HEK293T (cell line): ENCODE measurements at regions not wholly inside any gene's neighbourhood (a gene's known extent, or its start where the extent isn't known, plus 50 kb on each side); places are given as distances from the start of the nearest gene placed in this dataset.

ENCODE experiments used
- CTCF ChIA-PET: fragments of 350-600 bp; formaldehyde crosslinking; extraction: SDS; loops from one replicate; lab custom pipeline; 2021; ENCODE audit warnings: antibody characterized with exemption, inconsistent platforms; lab: Yijun Ruan, JAX
- POLR2A ChIA-PET: fragments of 350-600 bp; formaldehyde crosslinking; extraction: SDS; loops from one replicate; lab custom pipeline; 2020; ENCODE audit warnings: antibody characterized with exemption, inconsistent platforms; lab: Yijun Ruan, JAX
- DNase-seq: peaks from one replicate; pipeline ENCODE4 v3.0.0; 2012; ENCODE audit warnings: mixed read lengths; ENCODE audit errors: extremely low spot score
- ARNT ChIP-seq: fragments of 450-650 bp; IDR thresholded peaks from 2 replicates; pipeline ENCODE4 v1.6.1; 2017; ENCODE audit warnings: mild to moderate bottlenecking
- BHLHE40 ChIP-seq: fragments of 450-650 bp; IDR thresholded peaks from 2 replicates; pipeline ENCODE4 v1.6.1; 2016; ENCODE audit warnings: mild to moderate bottlenecking, moderate library complexity, borderline replicate concordance
- CTBP1 ChIP-seq: fragments of 450-650 bp; IDR thresholded peaks from 2 replicates; pipeline ENCODE4 v1.6.1; 2016; ENCODE audit warnings: borderline replicate concordance
- ELF4 ChIP-seq: fragments of 450-650 bp; IDR thresholded peaks from 2 replicates; pipeline ENCODE4 v1.6.1; 2017; ENCODE audit warnings: antibody characterized with exemption
- FOXA1 ChIP-seq: fragments of 450-650 bp; IDR thresholded peaks from 2 replicates; pipeline ENCODE4 v1.6.1; 2016; ENCODE audit warnings: mild to moderate bottlenecking
- FOXK2 ChIP-seq: fragments of 450-650 bp; IDR thresholded peaks from 2 replicates; pipeline ENCODE4 v1.6.1; 2016; ENCODE audit warnings: mild to moderate bottlenecking
- FOXM1 ChIP-seq: fragments of 450-650 bp; IDR thresholded peaks from 2 replicates; pipeline ENCODE4 v1.6.1; 2017; ENCODE audit warnings: mild to moderate bottlenecking, borderline replicate concordance
- HDGF ChIP-seq: fragments of 450-650 bp; IDR thresholded peaks from 2 replicates; pipeline ENCODE4 v1.6.1; 2017; ENCODE audit warnings: antibody characterized with exemption, borderline replicate concordance
- L3MBTL2 ChIP-seq: fragments of 450-650 bp; conservative IDR thresholded peaks from 2 replicates; pipeline ENCODE4 v1.6.1; 2016; ENCODE audit warnings: mild to moderate bottlenecking
- LEF1 ChIP-seq: fragments of 450-650 bp; IDR thresholded peaks from 2 replicates; pipeline ENCODE4 v1.6.1; 2017; ENCODE audit warnings: mild to moderate bottlenecking, borderline replicate concordance
- NFRKB ChIP-seq: fragments of 450-650 bp; IDR thresholded peaks from 2 replicates; pipeline ENCODE4 v1.6.1; 2016; ENCODE audit warnings: mild to moderate bottlenecking, moderate library complexity
- PKNOX1 ChIP-seq: fragments of 450-650 bp; IDR thresholded peaks from 2 replicates; pipeline ENCODE4 v1.6.1; 2016
- SP1 ChIP-seq: fragments of 450-650 bp; IDR thresholded peaks from 2 replicates; pipeline ENCODE4 v1.6.1; 2017
- SUZ12 ChIP-seq: fragments of 450-650 bp; IDR thresholded peaks from 2 replicates; pipeline ENCODE4 v1.6.1; 2016; ENCODE audit warnings: mild to moderate bottlenecking
- TARDBP ChIP-seq: fragments of 450-650 bp; IDR thresholded peaks from 2 replicates; pipeline ENCODE4 v1.6.1; 2016
- ZNF384 ChIP-seq: fragments of 450-650 bp; IDR thresholded peaks from 2 replicates; pipeline ENCODE4 v1.6.1; 2016

- TF ChIP-seq FOXM1: no peak
- TF ChIP-seq FOXA1: no peak
- no peak for TF ChIP-seq TARDBP
- TF ChIP-seq ZNF384: no peak
- TF ChIP-seq FOXK2: no peak
- TF ChIP-seq ARNT: no peak
- no peak for TF ChIP-seq ELF4
- TF ChIP-seq LEF1: no peak
- TF ChIP-seq PKNOX1: no peak
- no peak for TF ChIP-seq NFRKB
- TF ChIP-seq BHLHE40: no peak
- ChIA-PET POLR2A (no interaction called here), CTCF (no interaction called here)
- no peak for DNase-seq
Observed at GRCh38 chr14:101120641-101121507, 217.4 kb upstream of the RTL1 start.

GRCh38 chr14:101121508-101122139 lies 218.1 kb upstream of the RTL1 start:
- TF ChIP-seq CTBP1: no peak
- no peak for TF ChIP-seq BHLHE40
- TF ChIP-seq L3MBTL2: no peak
- no peak for TF ChIP-seq FOXA1
- TF ChIP-seq LEF1: no peak
- no peak for TF ChIP-seq ELF4
- no peak for TF ChIP-seq ARNT
- no peak for TF ChIP-seq FOXK2
- TF ChIP-seq TARDBP: no peak
- TF ChIP-seq FOXM1: no peak
- TF ChIP-seq ZNF384: no peak
- no peak for TF ChIP-seq NFRKB
- no peak for TF ChIP-seq SUZ12
- TF ChIP-seq PKNOX1: no peak
- TF ChIP-seq HDGF: no peak
- TF ChIP-seq SP1: no peak
- ChIA-PET CTCF (no interaction called here), POLR2A (no interaction called here)
- DNase-seq: no peak

GRCh38 chr14:101122237-101123141 lies 219.0 kb upstream of the RTL1 start:
- DNase-seq: no peak
- ChIA-PET POLR2A (no interaction called here), CTCF (interaction anchor here (0.6 kb wide), 1 partner anchor 61 kb away, joined by 4 read pairs; no protein-coding TSS in a partner anchor)
- TF ChIP-seq L3MBTL2 (no peak), ARNT (no peak), HDGF (no peak), LEF1 (no peak), PKNOX1 (no peak), NFRKB (no peak), CTBP1 (no peak)

GRCh38 chr14:101123618-101124510 lies 220.3 kb upstream of the RTL1 start:
- no peak for TF ChIP-seq FOXM1
- no peak for TF ChIP-seq PKNOX1
- TF ChIP-seq SUZ12: no peak
- TF ChIP-seq BHLHE40: no peak
- TF ChIP-seq HDGF: no peak
- TF ChIP-seq CTBP1: no peak
- no peak for TF ChIP-seq NFRKB
- no peak for TF ChIP-seq ZNF384
- no peak for TF ChIP-seq FOXK2
- TF ChIP-seq LEF1: no peak
- TF ChIP-seq FOXA1: no peak
- TF ChIP-seq ELF4: no peak
- no peak for TF ChIP-seq L3MBTL2
- TF ChIP-seq SP1: no peak
- no peak for TF ChIP-seq ARNT
- TF ChIP-seq TARDBP: no peak
- ChIA-PET POLR2A (no interaction called here), CTCF (no interaction called here)
- no peak for DNase-seq
